Amniotic stem cell (primary cell): ENCODE measurements at regions not wholly inside any gene's neighbourhood (a gene's known extent, or its start where the extent isn't known, plus 50 kb on each side); places are given as distances from the start of the nearest gene placed in this dataset.

ENCODE experiments used
- DNase-seq: peaks from one replicate; lab custom pipeline; 2025; lab: John Stamatoyannopoulos, UW

DNA sequence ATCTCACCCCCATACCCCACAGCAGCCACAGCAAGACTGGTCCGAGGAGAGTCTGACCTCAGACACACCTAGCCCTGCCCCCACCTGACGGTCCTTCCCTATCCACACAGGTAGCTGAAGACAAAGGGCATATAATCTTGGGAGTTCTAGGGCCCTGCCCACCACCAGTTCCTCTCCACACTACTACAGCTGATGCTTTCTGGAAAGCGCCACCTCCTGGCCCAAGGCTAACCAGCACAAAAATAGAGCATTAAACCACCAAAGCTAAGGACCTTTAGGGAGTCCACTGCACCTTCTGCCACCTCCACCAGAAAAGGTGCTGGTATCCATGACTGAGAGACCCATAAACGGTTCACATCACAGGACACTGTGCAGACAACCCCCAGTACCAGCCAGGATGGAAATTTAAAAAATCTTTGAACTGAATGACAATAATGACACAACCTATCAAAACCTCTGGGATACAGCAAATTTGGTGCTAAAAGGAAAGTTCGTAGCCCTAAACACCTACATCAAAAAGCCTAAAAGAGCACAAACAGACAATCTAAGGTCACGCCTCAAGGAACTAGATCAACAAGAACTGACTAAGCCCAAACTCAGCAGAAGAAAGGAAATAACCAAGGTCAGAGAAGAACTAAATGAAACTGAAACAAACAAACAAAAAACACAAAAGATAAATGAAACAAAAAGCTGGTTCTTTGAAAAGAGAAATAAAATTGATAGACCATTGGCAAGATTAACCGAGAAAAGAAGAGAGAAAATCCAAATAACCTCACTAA, 122.1 kb upstream of the TPRG1 start:
- DNase-seq: no peak

DNA sequence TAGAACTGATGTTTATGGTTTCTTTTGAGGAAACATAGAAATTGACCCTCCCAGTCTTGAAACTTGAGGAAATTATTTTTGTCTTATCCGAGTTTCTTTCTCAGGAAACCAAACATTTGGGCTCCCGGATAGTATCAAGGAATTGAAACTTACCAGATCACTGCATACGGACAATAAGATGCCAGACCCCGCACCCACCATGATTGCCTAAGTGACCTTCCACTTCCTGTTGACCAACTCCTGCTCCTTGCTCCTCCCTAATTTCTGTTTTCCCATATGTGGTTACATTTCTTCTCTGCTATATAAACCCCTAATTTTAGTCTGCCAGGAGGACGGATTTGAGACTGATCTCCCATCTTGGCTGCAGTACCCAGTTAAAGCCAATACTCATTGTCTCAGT, 118.4 kb upstream of the TPRG1 start:
- DNase-seq: no peak

- no peak for DNase-seq
These were observed 115.0 kb upstream of the TPRG1 start for GRCh38 chr3:189056646-189057335.

DNA sequence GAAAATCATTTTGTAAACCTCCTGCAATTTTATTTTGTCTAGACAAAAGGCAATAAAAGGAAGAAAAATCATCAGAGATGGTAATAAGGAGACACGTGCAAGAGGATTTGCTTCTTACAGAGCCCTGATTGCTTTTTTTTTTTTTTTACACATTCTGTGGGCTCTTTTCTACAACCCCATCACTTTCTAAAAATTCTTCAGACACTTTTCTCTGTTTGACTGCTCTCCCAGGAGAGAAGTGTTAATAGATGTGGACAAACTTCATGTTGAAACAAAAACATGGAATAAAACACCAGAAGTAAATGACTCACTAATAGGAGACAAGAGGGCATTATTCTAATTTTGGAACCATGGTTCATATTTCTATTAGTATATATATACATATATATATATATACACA, 114.4 kb upstream of the TPRG1 start:
- no peak for DNase-seq

DNA sequence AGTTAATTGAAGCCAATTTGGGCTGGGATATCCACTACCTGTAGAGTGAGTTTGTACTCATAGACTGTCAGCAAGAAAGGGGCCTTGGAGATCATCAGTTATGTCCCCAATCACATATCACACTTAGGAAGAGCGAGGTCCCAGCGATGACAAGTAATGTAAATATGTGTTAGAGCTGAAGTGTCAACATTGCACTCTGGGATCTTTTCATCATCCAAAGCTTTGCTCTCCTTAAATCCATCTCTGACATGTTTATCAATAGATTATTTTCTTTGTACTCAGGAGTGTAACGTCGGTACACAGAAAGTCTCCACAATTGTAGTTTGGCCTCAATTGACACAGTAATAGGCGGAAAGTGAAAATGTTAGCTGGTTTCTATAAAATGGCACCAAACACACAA, 113.7 kb upstream of the TPRG1 start:
- no peak for DNase-seq

DNA sequence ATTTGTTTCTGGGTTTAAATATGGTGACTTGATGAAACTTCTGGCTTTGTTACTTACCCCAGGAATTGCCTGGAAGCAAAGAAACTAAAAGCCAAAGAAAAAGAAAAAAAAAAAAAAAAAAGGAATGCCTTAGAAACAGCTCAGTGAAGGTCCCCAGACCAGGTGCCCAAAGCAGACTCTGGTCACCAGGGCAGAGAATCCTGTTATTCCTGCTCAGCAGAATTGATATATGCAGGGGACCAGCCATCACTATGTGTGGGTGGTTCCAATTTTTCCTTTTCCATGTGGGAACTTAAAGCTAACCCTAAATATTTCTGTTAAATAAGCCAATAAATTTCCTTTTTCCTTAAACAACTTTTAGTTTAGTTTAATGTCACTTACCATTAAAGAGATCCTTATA, 100.8 kb upstream of the TPRG1 start:
- DNase-seq: no peak

DNA sequence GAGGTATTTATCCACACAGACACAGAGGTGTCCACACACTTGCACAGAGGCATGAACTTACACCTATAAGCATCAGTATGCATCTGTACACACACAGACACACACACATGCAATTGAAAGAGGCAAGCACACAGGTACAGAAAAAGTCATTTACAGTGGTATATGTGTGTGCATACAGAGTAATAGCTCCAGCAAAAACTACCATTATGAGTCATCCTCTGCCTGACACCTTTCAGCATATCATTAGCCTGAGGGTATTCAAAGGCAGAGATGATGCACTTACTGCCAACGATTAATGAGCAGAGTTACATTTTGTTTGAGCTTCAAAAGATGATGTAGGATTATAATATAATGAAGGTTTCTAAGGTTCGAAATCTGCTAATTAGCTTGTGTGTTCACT, 100.3 kb upstream of the TPRG1 start:
- no peak for DNase-seq

DNA sequence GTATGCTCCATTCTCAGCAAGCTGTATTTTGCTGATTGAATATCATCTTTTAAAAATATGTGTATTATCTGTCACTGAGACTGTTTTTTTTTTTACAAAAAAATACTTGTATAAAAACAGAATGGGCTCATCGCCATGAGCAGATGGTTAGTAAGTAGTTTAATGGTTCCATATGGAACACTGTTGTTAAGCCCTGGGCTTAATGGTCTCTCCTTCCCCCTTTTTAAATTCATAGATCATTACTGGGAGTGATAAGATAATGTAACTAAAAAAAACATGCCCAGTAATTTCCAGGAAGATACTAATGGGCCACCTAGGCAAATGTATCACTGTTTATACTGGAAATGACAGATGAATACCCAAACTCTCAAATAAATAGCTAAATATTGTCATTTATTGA, 95.3 kb upstream of the TPRG1 start:
- DNase-seq: no peak

- no peak for DNase-seq
These were observed 91.0 kb upstream of the TPRG1 start for GRCh38 chr3:189080745-189081144.

DNA sequence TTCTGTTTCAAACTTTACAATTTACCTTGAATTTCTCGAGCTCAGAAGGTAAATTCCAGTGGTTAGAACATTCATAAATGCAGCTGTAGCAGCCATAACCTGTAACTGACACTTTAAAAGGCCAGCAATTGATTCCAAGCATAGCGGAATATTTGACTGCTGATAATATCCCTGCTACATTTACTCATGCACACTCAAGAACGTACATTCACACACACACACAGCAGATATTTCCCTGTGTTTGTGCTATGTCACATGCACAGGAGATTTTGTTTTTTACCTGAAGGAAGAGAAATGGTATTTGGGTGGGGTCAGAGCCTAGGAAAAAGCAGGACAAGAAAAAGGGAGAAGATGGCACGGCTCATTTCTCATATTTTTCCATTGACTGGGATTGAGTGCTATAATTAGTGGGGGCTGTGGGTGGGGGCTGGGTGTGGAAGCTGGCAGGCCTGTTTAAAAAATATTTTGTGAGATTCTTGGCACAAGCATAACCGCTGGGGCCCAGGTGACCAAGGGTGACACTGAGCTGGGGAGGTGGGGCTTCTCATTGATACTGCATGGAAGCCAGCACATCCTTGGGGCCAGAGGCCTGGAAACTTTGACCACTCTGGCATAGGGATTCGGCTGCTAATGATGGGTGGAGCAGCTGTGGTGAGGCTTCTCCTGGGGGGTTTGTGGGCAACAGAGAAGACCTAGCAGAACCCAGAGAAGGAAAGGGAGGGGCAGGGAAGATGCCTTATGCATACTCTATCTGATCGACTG, 88.9 kb upstream of the TPRG1 start:
- no peak for DNase-seq

DNA sequence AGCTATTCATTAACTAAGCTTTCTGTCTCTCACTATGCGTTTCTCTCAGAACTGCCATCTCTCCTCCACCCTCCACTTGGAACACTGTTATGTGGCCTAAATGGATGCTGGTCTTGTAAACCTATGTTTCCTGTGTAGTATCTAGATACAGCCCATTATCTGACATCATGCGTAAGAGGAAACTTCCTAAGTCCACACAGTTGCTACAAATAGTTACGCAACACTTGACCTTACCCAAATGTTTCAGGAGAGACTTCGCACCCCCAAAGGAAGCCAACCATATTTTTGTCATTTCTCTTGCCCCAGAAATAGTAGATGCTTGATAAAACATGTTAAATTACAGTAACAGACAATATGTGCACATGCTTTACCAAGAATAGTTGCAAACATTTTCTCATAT, 87.2 kb upstream of the TPRG1 start:
- no peak for DNase-seq

DNA sequence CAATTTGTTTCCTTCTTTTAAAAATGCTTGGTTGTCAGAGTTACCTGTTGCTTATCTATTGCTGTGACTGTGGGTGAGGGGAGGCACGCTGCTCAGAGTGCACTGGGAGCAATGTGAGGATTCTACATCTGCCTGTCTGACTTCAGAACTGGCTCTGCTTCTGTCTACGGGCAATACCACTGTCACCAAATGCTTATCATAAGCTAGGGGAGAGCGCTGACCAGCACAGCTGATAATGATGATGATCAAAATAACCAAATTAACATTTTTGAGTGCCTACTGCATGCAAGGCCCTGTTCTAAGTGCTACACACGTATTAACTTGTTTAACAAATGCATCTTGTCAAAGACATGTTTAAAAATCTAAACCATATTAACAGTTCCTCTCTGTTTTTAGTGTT, 79.2 kb upstream of the TPRG1 start:
- DNase-seq: no peak

DNA sequence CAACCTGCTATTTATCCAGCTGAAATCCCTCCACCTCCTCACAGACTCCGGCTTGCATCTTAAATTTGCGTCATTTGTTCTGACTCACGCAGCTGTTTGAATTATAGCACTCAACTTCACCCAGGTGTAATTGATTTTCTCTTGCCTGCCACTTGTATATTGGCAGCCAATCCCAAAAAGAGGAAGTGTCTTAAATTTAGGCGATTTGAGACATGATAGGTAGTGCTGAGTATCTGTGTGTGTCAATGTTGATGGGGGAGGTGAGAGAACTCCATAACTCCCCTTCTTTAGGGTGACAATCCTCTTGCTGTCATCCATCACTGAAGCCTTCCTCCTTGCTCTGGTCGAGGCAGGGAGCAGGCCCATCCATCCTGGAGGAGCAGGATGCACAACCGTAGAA, 77.2 kb upstream of the TPRG1 start:
- DNase-seq: no peak

DNA sequence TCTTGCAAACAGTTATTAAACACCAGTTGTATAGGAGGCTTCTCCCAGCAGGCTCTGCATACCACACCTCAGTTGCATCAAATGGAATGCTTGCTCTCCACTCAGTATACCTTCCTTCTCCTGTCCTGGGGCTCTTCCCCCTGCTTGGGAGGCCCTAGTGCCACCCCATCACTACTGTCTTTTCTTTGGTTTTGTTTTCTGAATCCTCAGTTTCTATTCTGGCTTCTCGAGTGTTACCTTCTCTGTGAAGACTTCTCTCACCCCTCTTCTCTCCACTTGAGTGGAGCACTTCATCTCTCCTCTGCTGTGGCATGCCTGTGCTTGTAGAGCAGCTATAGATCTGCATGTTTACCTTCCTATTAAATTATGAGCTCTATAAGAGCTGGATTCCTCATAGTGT, 75.7 kb upstream of the TPRG1 start:
- no peak for DNase-seq

- no peak for DNase-seq
These were observed 72.7 kb upstream of the TPRG1 start for GRCh38 chr3:189099031-189099471.

DNA sequence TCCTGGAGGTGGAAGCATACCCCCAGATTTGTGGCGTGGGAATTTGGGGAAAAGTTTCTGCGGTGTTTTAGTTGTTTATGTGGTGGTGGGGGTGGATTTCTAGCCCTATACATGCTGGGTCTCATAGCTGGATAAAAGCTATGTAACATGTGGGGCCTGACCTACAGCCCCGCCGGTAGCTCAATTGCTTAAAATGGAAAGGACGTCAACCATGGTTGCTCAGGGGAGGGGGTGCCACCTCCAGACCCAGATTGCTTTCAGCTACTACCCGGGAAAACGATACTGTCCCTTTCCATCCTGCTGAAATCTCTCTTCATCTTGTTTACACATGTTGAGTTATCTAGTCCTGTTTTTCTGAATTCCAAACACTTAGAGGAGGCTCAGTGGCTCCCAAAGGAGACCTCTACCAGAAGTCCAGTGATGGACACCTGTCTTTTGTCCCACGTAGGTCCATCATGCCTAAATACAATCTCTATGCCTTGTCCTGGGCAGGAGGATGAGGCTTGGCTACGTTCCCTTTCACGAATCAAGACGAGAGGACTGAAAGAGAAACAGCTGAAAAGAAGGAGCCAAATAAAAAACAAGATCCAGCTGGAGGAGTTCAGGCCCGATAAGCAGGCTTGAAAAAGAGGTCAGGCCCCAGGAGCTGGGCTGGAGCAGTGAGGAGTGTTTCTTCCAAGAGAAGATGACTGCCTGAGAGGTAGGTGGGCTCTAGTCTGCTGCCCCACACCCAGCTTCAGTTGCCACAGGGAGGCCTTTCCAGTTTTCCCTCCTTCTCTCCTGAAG, 72.1 kb upstream of the TPRG1 start:
- no peak for DNase-seq

DNA sequence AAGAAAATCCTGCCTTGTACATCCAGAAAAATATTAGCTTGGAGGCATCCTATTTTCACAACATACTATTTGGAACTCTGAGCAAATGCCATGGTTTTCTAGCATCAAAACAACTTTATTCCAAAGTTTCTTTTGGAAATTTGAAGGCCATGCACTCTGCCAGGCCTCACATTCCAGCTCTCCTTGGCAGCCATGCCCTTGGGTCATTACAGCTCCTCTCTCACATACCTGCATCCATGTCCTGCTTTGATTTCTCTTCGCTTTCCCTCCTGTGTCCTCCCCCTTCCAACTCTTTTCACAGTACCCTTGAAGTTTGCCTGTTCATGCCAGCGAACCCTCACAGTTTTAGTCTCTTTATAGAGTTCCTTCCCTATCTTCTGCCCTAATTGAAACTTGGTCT, 70.9 kb upstream of the TPRG1 start:
- no peak for DNase-seq

DNA sequence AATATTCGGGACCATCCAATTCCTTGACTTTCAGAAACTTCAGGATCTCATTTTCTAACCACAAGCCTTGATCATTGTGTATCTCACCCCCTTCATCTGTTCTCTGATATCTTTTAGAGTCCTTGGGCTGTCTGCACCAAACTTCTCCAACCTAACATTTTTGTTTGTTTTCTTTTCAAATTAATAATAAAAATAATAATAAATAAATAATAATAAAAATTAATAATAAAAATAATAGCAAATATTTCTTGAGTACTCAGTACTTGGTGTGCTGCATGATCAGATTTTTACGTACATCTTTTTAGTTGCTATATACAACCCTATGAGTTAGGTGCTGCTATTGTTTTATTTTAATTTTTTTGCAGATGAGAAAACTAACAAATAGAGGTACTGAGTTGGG, 70.2 kb upstream of the TPRG1 start:
- DNase-seq: no peak

DNA sequence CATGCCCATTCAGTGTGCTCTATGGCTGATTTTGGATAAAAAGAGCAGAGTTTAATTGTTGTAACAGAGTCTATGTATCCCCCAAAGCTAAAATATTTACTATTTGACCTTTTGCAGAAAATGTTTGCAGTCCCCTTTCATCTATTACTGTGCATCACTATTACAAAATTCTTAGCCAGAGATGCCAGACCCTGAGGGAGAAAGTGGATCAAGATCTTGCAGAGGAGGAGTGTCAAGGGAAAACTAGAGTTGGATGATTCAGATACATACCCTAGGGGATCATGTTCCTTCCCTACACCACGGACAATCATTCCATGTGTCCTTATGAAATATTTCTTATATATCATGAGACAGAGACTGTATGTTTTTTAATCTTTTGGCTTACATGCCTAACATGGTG, 68.6 kb upstream of the TPRG1 start:
- DNase-seq: no peak

- DNase-seq: no peak
These were observed 63.7 kb upstream of the TPRG1 start for GRCh38 chr3:189108067-189108466.

DNA sequence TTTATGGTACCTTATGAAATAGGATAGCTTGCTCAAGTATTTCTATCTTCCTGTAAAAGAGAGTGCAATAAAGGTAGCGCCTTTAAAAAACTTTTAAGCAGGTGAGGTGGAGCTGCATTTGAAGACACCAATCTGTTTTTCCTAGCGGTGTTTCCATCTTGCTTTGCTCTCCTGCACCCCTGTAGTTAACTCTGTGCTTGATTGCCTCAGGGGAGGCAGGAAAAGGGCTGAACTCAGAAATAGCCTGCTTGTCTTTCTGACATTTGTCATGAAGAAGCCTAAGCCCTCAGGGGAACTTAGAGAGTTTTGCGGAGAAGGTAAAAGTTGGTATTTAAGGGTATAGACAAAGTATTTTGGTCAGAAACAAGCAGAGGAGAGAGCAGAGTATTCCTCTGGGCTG, 63.0 kb upstream of the TPRG1 start:
- no peak for DNase-seq

GRCh38 chr3:189109145-189109544, 62.6 kb upstream of the TPRG1 start:
- DNase-seq: no peak
